Activated CD4-positive, alpha-beta T cell treated with anti-CD3 and anti-CD28 coated beads, Interleukin-2, amount 10 ng/mL, durations not matched to agents 24 days and 14 days (primary cell): ENCODE measurements at regions not wholly inside any gene's neighbourhood (a gene's known extent, or its start where the extent isn't known, plus 50 kb on each side); places are given as distances from the start of the nearest gene placed in this dataset.

Experiments used
- DNase-seq: peaks from one replicate; pipeline ENCODE4 v3.0.0; 2022
- H3K27ac Mint-ChIP-seq: one replicate; pipeline ENCODE4 v1.8.0; 2022; ENCODE audit warnings: mild to moderate bottlenecking, mixed read lengths
- H3K27me3 Mint-ChIP-seq: one replicate; pipeline ENCODE4 v1.8.0; 2022; ENCODE audit warnings: mixed read lengths
- H3K36me3 Mint-ChIP-seq: one replicate; pipeline ENCODE4 v1.8.0; 2022; ENCODE audit warnings: low read depth, mild to moderate bottlenecking, mixed read lengths
- H3K4me1 Mint-ChIP-seq: one replicate; pipeline ENCODE4 v1.8.0; 2021; ENCODE audit warnings: mixed read lengths
- H3K4me3 Mint-ChIP-seq: one replicate; pipeline ENCODE4 v1.8.0; 2022; ENCODE audit warnings: mild to moderate bottlenecking, moderate library complexity, mixed read lengths
- H3K9me3 Mint-ChIP-seq: one replicate; pipeline ENCODE4 v1.8.0; 2021; ENCODE audit warnings: mixed read lengths
- intact Hi-C: fragments of 100-400 bp; cut with micrococcal nuclease; formaldehyde crosslinking; loops from one replicate; pipeline ENCODE4 v1.15.1; 2023

DNA sequence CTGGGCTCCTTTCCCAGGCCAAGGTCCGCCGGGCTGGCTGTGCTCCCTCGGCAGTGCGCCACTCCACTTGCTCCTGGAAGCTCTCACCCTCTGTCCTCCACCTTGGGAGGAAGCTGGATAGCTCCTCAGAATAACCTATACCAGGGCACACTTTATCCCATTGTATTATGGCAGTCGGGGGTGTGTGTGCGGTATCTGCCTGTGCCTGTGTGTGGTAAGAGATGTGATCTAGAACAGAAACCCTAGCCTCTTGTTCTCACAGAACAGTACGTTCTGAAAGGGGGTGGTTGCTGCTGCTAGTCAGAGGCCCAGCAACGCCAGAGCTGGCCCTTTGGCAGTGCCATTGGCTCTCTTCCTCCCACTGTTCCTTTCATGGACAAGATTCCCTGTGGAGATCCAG, 168.4 kb downstream of the TBXT start:
- intact Hi-C loops, result no loop called here
- Mint-ChIP-seq H3K4me1 (no peaks in the 10 kb centered on the region), H3K27ac (no peak overlapping the region), H3K27me3 (peaks cover 10% of the 10 kb centered on the region), H3K4me3 (no peak overlapping the region), H3K36me3 (no peaks in the 10 kb centered on the region), H3K9me3 (no peaks in the 10 kb centered on the region)
- peak; percentile 25 for DNase-seq

DNA sequence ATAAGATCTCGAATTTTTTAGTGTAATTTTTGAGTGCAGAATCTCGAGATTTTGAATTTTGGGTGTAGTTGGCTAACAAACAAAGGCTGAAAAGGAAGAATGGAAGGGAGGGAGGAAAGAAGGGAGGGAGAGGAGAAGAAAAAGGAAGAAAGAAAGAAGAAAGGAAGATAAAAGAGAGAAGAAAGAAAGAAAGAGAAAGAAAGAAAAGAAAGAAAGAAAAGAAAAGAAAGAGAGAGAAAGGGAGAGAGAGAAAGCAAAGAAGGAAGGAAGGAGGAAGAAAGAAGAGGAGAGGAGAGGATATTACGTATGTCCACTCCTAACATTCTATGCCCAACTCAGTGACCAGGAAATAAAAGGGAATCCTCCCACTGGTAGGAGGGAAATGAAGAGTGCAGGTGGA, 169.6 kb downstream of the TBXT start:
- no peaks in the 10 kb centered on the region for H3K36me3 Mint-ChIP-seq
- H3K27ac Mint-ChIP-seq, result no peak overlapping the region
- no peak overlapping the region for H3K4me3 Mint-ChIP-seq
- H3K4me1 Mint-ChIP-seq, result no peaks in the 10 kb centered on the region
- intact Hi-C loops, result no loop called here
- DNase-seq, result no peak
- peaks cover 6% of the 10 kb centered on the region for H3K27me3 Mint-ChIP-seq
- no peaks in the 10 kb centered on the region for H3K9me3 Mint-ChIP-seq

- Mint-ChIP-seq H3K4me1 (peaks cover 2% of the 10 kb centered on the region), H3K4me3 (no peak overlapping the region), H3K27ac (no peak overlapping the region), H3K9me3 (no peaks in the 10 kb centered on the region), H3K27me3 (peaks cover 37% of the 10 kb centered on the region), H3K36me3 (no peaks in the 10 kb centered on the region)
- DNase-seq, result no peak
- intact Hi-C loops, result no loop called here
Observed at GRCh38 chr6:165991341-165991740, 176.3 kb downstream of the TBXT start.

GRCh38 chr6:165990216-165990615, 177.4 kb downstream of the TBXT start:
- no peaks in the 10 kb centered on the region for H3K9me3 Mint-ChIP-seq
- intact Hi-C loops, result no loop called here
- H3K36me3 Mint-ChIP-seq, result no peaks in the 10 kb centered on the region
- no peak for DNase-seq
- no peak overlapping the region for H3K27ac Mint-ChIP-seq
- H3K4me1 Mint-ChIP-seq, result peaks cover 2% of the 10 kb centered on the region
- no peak overlapping the region for H3K4me3 Mint-ChIP-seq
- peaks cover 46% of the 10 kb centered on the region for H3K27me3 Mint-ChIP-seq

- Mint-ChIP-seq H3K36me3 (no peaks in the 10 kb centered on the region), H3K9me3 (no peaks in the 10 kb centered on the region)
- intact Hi-C loops, result loop anchor here (5.0 to 10.0 kb wide), 2 partner anchors 178 to 324 kb away; partner anchors contain the start of genes PDE10A and TBXT
Observed at GRCh38 chr6:165988757-165989456, 178.7 kb downstream of the TBXT start.

DNA sequence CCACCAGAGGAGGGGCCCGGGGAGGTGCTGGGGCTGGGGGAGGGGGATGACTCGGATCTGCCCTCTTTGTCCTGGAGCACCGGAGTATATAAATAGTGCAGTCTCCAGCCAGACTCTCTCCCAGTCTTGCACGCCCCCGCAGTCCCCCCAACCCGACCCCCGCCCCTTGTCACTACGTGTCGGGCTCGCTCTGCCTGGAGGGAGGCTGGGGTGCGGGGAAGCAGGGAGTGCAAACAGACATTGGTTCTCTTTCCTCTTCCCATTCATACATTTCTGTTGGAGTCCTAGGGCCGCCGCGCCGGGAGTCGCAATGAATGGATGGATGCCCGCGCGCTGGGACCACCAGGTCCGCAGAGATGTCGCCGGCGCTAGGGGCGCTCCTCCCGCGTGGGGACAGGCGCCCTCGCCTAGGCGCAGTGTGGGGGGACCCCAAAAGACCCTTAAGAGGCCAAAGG, 179.3 kb downstream of the TBXT start:
- intact Hi-C loops, result loop anchor here (5.0 to 10.0 kb wide), 2 partner anchors 179 to 324 kb away; partner anchors contain the start of genes PDE10A and TBXT
- Mint-ChIP-seq H3K9me3 (no peaks in the 10 kb centered on the region), H3K27me3 (peaks cover 52% of the 10 kb centered on the region), H3K36me3 (no peaks in the 10 kb centered on the region), H3K4me1 (peaks cover 2% of the 10 kb centered on the region), H3K4me3 (no peak overlapping the region), H3K27ac (no peak overlapping the region)
- no peak for DNase-seq

More at GRCh38 chr6:165988757-165989456, 178.7 kb downstream of the TBXT start:
- H3K27ac Mint-ChIP-seq, result no peak overlapping the region
- peaks cover 52% of the 10 kb centered on the region for H3K27me3 Mint-ChIP-seq
- H3K4me3 Mint-ChIP-seq, result no peak overlapping the region
- peaks cover 2% of the 10 kb centered on the region for H3K4me1 Mint-ChIP-seq
- DNase-seq, result no peak

DNA sequence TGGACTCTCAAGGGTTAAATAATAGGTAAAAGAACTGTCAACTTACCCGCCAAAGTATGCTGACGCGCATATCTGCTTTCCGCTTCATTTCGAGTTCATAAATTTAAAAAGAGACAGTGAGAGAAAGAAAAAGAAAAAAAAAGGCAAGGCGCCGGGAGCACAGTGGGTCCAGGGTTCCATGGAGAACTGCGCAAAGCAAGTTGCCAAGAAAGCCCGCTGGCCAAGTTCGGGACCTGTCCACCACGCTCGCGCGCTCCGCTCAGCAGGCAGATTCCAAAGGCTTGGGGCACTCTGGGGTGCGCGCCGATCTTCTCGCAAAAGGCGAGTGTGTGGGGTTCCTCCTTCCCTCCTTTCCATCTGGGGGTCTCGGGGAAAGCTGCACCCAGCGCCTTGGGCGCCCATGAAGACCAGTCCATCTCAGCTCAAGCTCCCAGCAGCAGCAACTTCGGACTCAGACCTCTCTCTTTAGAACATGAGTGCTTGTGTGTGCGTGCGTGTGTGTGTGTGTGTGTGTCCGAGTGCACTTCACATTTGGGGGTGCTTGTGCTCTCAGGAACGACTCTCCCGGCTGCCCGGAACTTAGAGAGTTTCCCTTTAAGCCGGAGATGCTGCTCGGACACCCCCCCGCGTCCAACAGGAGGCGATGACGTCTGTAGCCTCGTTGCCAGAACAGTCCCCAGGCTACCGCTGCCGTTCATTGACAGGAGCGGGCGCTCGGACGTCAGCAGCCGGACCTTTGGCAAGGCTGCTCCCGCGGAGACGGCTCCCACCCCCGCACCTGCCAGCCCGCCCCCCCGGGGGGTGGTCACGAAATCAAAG, 180.0 kb downstream of the TBXT start:
- no peak overlapping the region for H3K27ac Mint-ChIP-seq
- no peaks in the 10 kb centered on the region for H3K36me3 Mint-ChIP-seq
- no peaks in the 10 kb centered on the region for H3K9me3 Mint-ChIP-seq
- intact Hi-C loops, result loop anchor here (5.0 to 10.0 kb wide), 2 partner anchors 180 to 323 kb away; partner anchors contain the start of genes PDE10A and TBXT
- no peak overlapping the region for H3K4me3 Mint-ChIP-seq
- H3K27me3 Mint-ChIP-seq, result peaks cover 52% of the 10 kb centered on the region
- peaks cover 2% of the 10 kb centered on the region for H3K4me1 Mint-ChIP-seq
- no peak for DNase-seq

GRCh38 chr6:165986914-165987482, 180.7 kb downstream of the TBXT start:
- Mint-ChIP-seq H3K27ac (no peak overlapping the region), H3K4me3 (no peak overlapping the region), H3K4me1 (peaks cover 2% of the 10 kb centered on the region), H3K36me3 (no peaks in the 10 kb centered on the region), H3K27me3 (peaks cover 52% of the 10 kb centered on the region), H3K9me3 (no peaks in the 10 kb centered on the region)
- intact Hi-C loops, result loop anchor here (5.0 to 10.0 kb wide), 2 partner anchors 180 to 322 kb away; partner anchors contain the start of genes PDE10A and TBXT
- no peak for DNase-seq

- Mint-ChIP-seq H3K9me3 (no peaks in the 10 kb centered on the region), H3K27ac (no peak overlapping the region), H3K4me3 (no peak overlapping the region), H3K4me1 (peaks cover 2% of the 10 kb centered on the region), H3K36me3 (no peaks in the 10 kb centered on the region), H3K27me3 (peaks cover 57% of the 10 kb centered on the region)
- DNase-seq, result no peak
- intact Hi-C loops, result loop anchor here (5.0 to 10.0 kb wide), 2 partner anchors 181 to 322 kb away; partner anchors contain the start of genes PDE10A and TBXT
Observed at GRCh38 chr6:165986311-165986913, 181.2 kb downstream of the TBXT start.

- H3K9me3 Mint-ChIP-seq, result no peaks in the 10 kb centered on the region
- no peaks in the 10 kb centered on the region for H3K36me3 Mint-ChIP-seq
- no peak overlapping the region for H3K27ac Mint-ChIP-seq
- DNase-seq, result no peak
- peaks cover 55% of the 10 kb centered on the region for H3K27me3 Mint-ChIP-seq
- H3K4me1 Mint-ChIP-seq, result peaks cover 2% of the 10 kb centered on the region
- H3K4me3 Mint-ChIP-seq, result no peak overlapping the region
- intact Hi-C loops, result loop anchor here (5.0 to 10.0 kb wide), 2 partner anchors 181 to 321 kb away; partner anchors contain the start of genes PDE10A and TBXT
Observed at GRCh38 chr6:165985806-165986299, 181.8 kb downstream of the TBXT start.

- H3K9me3 Mint-ChIP-seq, result no peaks in the 10 kb centered on the region
- H3K36me3 Mint-ChIP-seq, result no peaks in the 10 kb centered on the region
- no peak overlapping the region for H3K27ac Mint-ChIP-seq
- peaks cover 2% of the 10 kb centered on the region for H3K4me1 Mint-ChIP-seq
- intact Hi-C loops, result loop anchor here (5.0 to 10.0 kb wide), 2 partner anchors 182 to 321 kb away; partner anchors contain the start of genes PDE10A and TBXT
- peaks cover 50% of the 10 kb centered on the region for H3K27me3 Mint-ChIP-seq
- no peak for DNase-seq
- H3K4me3 Mint-ChIP-seq, result no peak overlapping the region
Observed at GRCh38 chr6:165985281-165985805, 182.3 kb downstream of the TBXT start.

DNA sequence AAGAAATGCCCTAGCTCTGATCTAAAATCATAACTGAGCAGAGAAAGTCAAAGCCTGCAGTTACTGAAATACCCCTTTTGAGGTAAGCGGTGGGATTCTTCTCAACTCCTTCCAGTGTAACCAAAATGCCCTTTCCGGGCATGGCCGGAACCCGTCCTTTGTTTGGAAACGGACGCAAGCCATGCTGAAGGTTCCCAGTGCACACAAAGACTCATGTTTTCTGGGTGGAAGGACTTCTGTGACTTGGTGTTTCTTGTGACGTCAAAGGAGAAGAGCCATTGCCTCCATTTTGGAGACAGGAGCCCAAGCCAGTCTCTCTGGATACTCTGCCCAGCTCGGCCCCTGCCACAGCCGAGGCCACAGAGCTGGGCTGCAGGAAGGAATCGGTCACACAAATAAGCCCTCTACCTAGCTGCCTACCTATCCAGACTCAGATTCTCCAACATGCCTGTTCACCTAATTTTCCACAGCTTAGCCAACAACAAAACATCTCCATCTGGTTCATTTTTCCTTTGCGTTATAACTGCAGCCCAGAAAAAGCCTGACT, 182.8 kb downstream of the TBXT start:
- Mint-ChIP-seq H3K27ac (no peak overlapping the region), H3K4me1 (peaks cover 2% of the 10 kb centered on the region), H3K9me3 (no peaks in the 10 kb centered on the region), H3K27me3 (peaks cover 46% of the 10 kb centered on the region), H3K36me3 (no peaks in the 10 kb centered on the region), H3K4me3 (no peak overlapping the region)
- intact Hi-C loops, result loop anchor here (5.0 to 10.0 kb wide), 2 partner anchors 182 to 320 kb away; partner anchors contain the start of genes PDE10A and TBXT
- DNase-seq, result no peak
